Loucy (cell line): ENCODE measurements at regions not wholly inside any gene's neighbourhood (a gene's known extent, or its start where the extent isn't known, plus 50 kb on each side); places are given as distances from the start of the nearest gene placed in this dataset.

ENCODE experiments used
- CTCF ChIP-seq: fragments of 200-600 bp; sonication (generic); conservative IDR thresholded peaks from 2 replicates; pipeline ENCODE4 v1.5.1; 2014; ENCODE audit warnings: mild to moderate bottlenecking, antibody characterized with exemption, low read length
- EZH2phosphoT487 ChIP-seq: fragments of 200-600 bp; IDR thresholded peaks from 2 replicates; pipeline ENCODE4 v1.6.1; 2018; ENCODE audit warnings: antibody characterized with exemption, mild to moderate bottlenecking, moderate library complexity, borderline replicate concordance

GRCh38 chr1:187570166-187570565 lies 741.4 kb downstream of the PLA2G4A start:
- TF ChIP-seq CTCF, result no peak
- no peak for TF ChIP-seq EZH2phosphoT487
